Endodermal cell (in vitro differentiated cells): ENCODE measurements at regions not wholly inside any gene's neighbourhood (a gene's known extent, or its start where the extent isn't known, plus 50 kb on each side); places are given as distances from the start of the nearest gene placed in this dataset.

ENCODE experiments used
- DNase-seq: peaks from one replicate; pipeline ENCODE4 v3.0.0-alpha.2; 2017
- H3K27ac ChIP-seq: 2 replicates; pipeline ENCODE4 v1.5.1; 2013; ENCODE audit warnings: mild to moderate bottlenecking, low read depth, low read length, moderate library complexity
- H3K27me3 ChIP-seq: 2 replicates; pipeline ENCODE4 v1.6.1; 2013; ENCODE audit warnings: mild to moderate bottlenecking, low read length, moderate library complexity; ENCODE audit not compliant: insufficient read depth, control insufficient read depth, poor library complexity, severe bottlenecking
- H3K36me3 ChIP-seq: 2 replicates; pipeline ENCODE4 v1.7.0; 2013; ENCODE audit warnings: mild to moderate bottlenecking, low read length, moderate library complexity; ENCODE audit not compliant: control insufficient read depth, insufficient read depth
- H3K4me1 ChIP-seq: one replicate; pipeline ENCODE4 v1.7.0; 2013; ENCODE audit warnings: low read length; ENCODE audit not compliant: control insufficient read depth, insufficient read depth
- H3K4me3 ChIP-seq: 2 replicates; pipeline ENCODE4 v1.5.1; 2013; ENCODE audit warnings: mild to moderate bottlenecking, low read length, moderate library complexity
- H3K9ac ChIP-seq: 2 replicates; pipeline ENCODE4 v1.6.1; 2013; ENCODE audit warnings: mild to moderate bottlenecking, low read length, moderate library complexity; ENCODE audit not compliant: poor library complexity, severe bottlenecking; ENCODE audit errors: extremely low read depth
- H3K9me3 ChIP-seq: 2 replicates; pipeline ENCODE4 v1.6.1; 2013; ENCODE audit warnings: mild to moderate bottlenecking, low read length, moderate library complexity; ENCODE audit not compliant: control insufficient read depth
- H3K27ac Mint-ChIP-seq: 2 replicates; pipeline ENCODE4 v1.8.0; 2020; ENCODE audit warnings: mixed read lengths
- H3K27me3 Mint-ChIP-seq: 2 replicates; pipeline ENCODE4 v1.8.0; 2021; ENCODE audit warnings: mild to moderate bottlenecking, mixed read lengths; ENCODE audit not compliant: insufficient read depth
- H3K36me3 Mint-ChIP-seq: 2 replicates; pipeline ENCODE4 v1.8.0; 2020; ENCODE audit warnings: low read depth, mixed read lengths
- H3K4me1 Mint-ChIP-seq: 2 replicates; pipeline ENCODE4 v1.8.0; 2020; ENCODE audit warnings: mixed read lengths
- H3K4me3 Mint-ChIP-seq: 2 replicates; pipeline ENCODE4 v1.8.0; 2020; ENCODE audit warnings: mild to moderate bottlenecking, moderate library complexity, mixed read lengths
- H3K9me3 Mint-ChIP-seq: 2 replicates; pipeline ENCODE4 v1.8.0; 2020; ENCODE audit warnings: mild to moderate bottlenecking, mixed read lengths
- CTCF ChIP-seq: fragments of 200-600 bp; sonication (generic); conservative IDR thresholded peaks from 2 replicates; pipeline ENCODE4 v1.5.0; 2021; ENCODE audit warnings: antibody characterized with exemption, mild to moderate bottlenecking
- WGBS, 2 experiments: methylation state at CpG; one replicate each; pipeline versions ENCODE4 v1.1.5 to v1.1.7; 2013; ENCODE audit warnings: missing lambda C conversion rate in 2 of 2, mixed read lengths in 1 of 2; ENCODE audit not compliant: insufficient coverage in 1 of 2, insufficient read length in 1 of 2; 5-methylcytosine and 5-hydroxymethylcytosine counted together

GRCh38 chr11:112634995-112635737 is 326.1 kb upstream of the NCAM1 start:
- peaks cover 4% of the 10 kb centered on the region for H3K4me1 Mint-ChIP-seq
- peaks cover 11% of the 10 kb centered on the region for H3K9me3 Mint-ChIP-seq
- H3K36me3 ChIP-seq = no peaks in the 10 kb centered on the region
- H3K9ac ChIP-seq = no peak overlapping the region
- WGBS, 2 experiments = 74 to 86% methylated on average over 4 to 8 of the region's 8 CpGs
- no peak overlapping the region for H3K27ac ChIP-seq
- H3K4me3 ChIP-seq = no peak overlapping the region
- DNase-seq = no peak
- H3K9me3 ChIP-seq = peaks cover 5% of the 10 kb centered on the region
- peaks cover 2% of the 10 kb centered on the region for H3K27me3 Mint-ChIP-seq
- no peaks in the 10 kb centered on the region for H3K27me3 ChIP-seq
- no peak for TF ChIP-seq CTCF
- H3K4me1 ChIP-seq = no peaks in the 10 kb centered on the region
- no peaks in the 10 kb centered on the region for H3K36me3 Mint-ChIP-seq
- H3K4me3 Mint-ChIP-seq = no peak overlapping the region
- no peak overlapping the region for H3K27ac Mint-ChIP-seq

- peaks cover 4% of the 10 kb centered on the region for H3K4me1 Mint-ChIP-seq
- Histone ChIP-seq H3K36me3 (no peaks in the 10 kb centered on the region), H3K27me3 (no peaks in the 10 kb centered on the region), H3K27ac (no peak overlapping the region), H3K9me3 (peaks cover 5% of the 10 kb centered on the region), H3K4me3 (no peak overlapping the region), H3K4me1 (no peaks in the 10 kb centered on the region), H3K9ac (no peak overlapping the region)
- no peaks in the 10 kb centered on the region for H3K36me3 Mint-ChIP-seq
- no peak overlapping the region for H3K27ac Mint-ChIP-seq
- H3K4me3 Mint-ChIP-seq = no peak overlapping the region
- H3K9me3 Mint-ChIP-seq = peaks cover 15% of the 10 kb centered on the region
- no peak for DNase-seq
- 89% methylated on average over 2 of the region's 2 CpGs; no CpG with 5 or more reads in 1 of the 2 experiments for WGBS, 2 experiments
- TF ChIP-seq CTCF = no peak
- H3K27me3 Mint-ChIP-seq = no peaks in the 10 kb centered on the region
These were observed 324.1 kb upstream of the NCAM1 start for GRCh38 chr11:112637076-112637475.

- no peak overlapping the region for H3K4me3 ChIP-seq
- DNase-seq = no peak
- H3K9me3 ChIP-seq = peaks cover 5% of the 10 kb centered on the region
- no peak overlapping the region for H3K27ac Mint-ChIP-seq
- H3K4me1 ChIP-seq = no peaks in the 10 kb centered on the region
- no peaks in the 10 kb centered on the region for H3K36me3 ChIP-seq
- H3K27me3 ChIP-seq = no peaks in the 10 kb centered on the region
- H3K36me3 Mint-ChIP-seq = no peaks in the 10 kb centered on the region
- TF ChIP-seq CTCF = no peak
- no peak overlapping the region for H3K27ac ChIP-seq
- H3K9me3 Mint-ChIP-seq = peaks cover 15% of the 10 kb centered on the region
- no peak overlapping the region for H3K4me3 Mint-ChIP-seq
- no peaks in the 10 kb centered on the region for H3K27me3 Mint-ChIP-seq
- no peak overlapping the region for H3K9ac ChIP-seq
- H3K4me1 Mint-ChIP-seq = peaks cover 4% of the 10 kb centered on the region
These were observed 323.3 kb upstream of the NCAM1 start for GRCh38 chr11:112637876-112638275.
